ENCODE measurements at regions not wholly inside any gene's neighbourhood (a gene's known extent, or its start where the extent isn't known, plus 50 kb on each side); places are given as distances from the start of the nearest gene placed in this dataset.

DNA sequence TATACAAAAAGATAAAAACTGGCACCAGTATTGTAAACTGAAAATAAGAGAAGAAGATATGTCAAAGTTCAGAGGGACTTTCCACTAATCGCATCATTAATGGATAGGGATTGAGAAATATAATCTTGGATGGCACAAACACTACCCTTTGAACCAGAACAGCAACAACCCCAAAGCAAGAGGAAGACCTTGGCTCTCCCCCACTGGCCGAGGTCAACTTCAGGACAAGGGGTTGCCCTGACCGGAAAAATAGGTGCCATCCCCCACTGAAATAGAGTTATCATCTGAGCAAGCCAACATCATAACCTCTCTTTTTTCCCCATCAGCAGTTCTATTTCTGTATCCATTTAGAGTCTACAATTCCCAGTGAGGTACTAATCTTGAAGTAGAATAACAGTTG, 72.4 kb upstream of the PCED1B start:
- Histone ChIP-seq H3K9me3 (ENCODE audit: control insufficient read depth, low read length) (no peaks in the 10 kb centered on the region), H3K27me3 (replicated peaks; ENCODE audit: control insufficient read depth, insufficient read depth, low read length, poor library complexity, severe bottlenecking) (no peaks in the 10 kb centered on the region), H3K27ac (ENCODE audit: insufficient read depth, low read length, poor library complexity, severe bottlenecking) (no peak overlapping the region), H3K4me3 (ENCODE audit: insufficient read depth, low read depth, low read length, poor library complexity, severe bottlenecking) (no peak overlapping the region), H3K36me3 (ENCODE audit: control insufficient read depth, insufficient read depth, low read length) (no peaks in the 10 kb centered on the region), H3K4me1 (ENCODE audit: control insufficient read depth, insufficient read depth, low read length, poor library complexity, severe bottlenecking) (no peaks in the 10 kb centered on the region)
- no peak for DNase-seq

DNA sequence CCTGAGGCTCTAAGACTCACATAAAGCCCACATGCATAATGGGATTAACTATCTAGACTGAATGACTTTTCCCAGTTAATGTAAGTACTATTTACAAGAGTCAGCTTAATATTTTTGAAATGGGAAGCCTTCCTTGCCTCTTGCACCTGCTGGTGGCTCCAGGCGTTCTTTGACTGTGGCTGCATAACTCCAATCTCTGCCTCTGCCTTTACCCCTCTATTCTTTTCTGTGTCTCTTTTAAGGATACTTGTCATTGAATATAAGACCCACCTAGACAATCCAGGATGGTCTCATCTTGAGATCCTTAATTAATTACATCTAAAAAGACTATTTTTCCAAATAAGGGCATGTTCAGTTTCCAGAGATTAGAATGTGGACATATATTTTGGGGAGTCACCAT, 66.9 kb upstream of the PCED1B start:
- no peak overlapping the region for H3K27ac ChIP-seq (ENCODE audit: insufficient read depth, low read length, poor library complexity, severe bottlenecking)
- H3K9me3 ChIP-seq (ENCODE audit: control insufficient read depth, low read length): no peaks in the 10 kb centered on the region
- DNase-seq: no peak
- no peaks in the 10 kb centered on the region for H3K27me3 ChIP-seq (replicated peaks; ENCODE audit: control insufficient read depth, insufficient read depth, low read length, poor library complexity, severe bottlenecking)
- H3K36me3 ChIP-seq (ENCODE audit: control insufficient read depth, insufficient read depth, low read length): no peaks in the 10 kb centered on the region
- no peak overlapping the region for H3K4me3 ChIP-seq (ENCODE audit: insufficient read depth, low read depth, low read length, poor library complexity, severe bottlenecking)
- no peaks in the 10 kb centered on the region for H3K4me1 ChIP-seq (ENCODE audit: control insufficient read depth, insufficient read depth, low read length, poor library complexity, severe bottlenecking)

DNA sequence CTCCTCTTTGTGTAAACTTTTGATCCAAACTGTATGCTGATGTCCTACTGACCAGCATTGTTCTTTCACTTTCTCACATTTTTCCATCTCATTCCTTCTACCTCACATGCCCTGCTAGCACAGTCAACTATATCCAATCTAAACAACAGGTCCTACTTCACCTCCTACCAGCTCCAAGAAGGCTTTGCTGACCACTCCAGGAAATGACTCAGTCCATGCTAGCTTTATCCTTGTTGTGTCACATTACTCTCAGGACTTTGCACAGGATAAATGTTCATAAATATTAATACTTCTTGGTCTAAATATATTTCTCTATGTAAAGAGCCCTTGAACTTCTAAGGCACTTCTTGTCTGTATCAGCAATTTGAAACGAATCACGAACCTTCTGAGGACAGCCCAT, 64.9 kb upstream of the PCED1B start:
- Histone ChIP-seq H3K9me3 (ENCODE audit: control insufficient read depth, low read length) (no peaks in the 10 kb centered on the region), H3K27ac (ENCODE audit: insufficient read depth, low read length, poor library complexity, severe bottlenecking) (no peak overlapping the region), H3K27me3 (replicated peaks; ENCODE audit: control insufficient read depth, insufficient read depth, low read length, poor library complexity, severe bottlenecking) (no peaks in the 10 kb centered on the region), H3K4me1 (ENCODE audit: control insufficient read depth, insufficient read depth, low read length, poor library complexity, severe bottlenecking) (no peaks in the 10 kb centered on the region), H3K4me3 (ENCODE audit: insufficient read depth, low read depth, low read length, poor library complexity, severe bottlenecking) (no peak overlapping the region), H3K36me3 (ENCODE audit: control insufficient read depth, insufficient read depth, low read length) (no peaks in the 10 kb centered on the region)
- no peak for DNase-seq

GRCh38 chr12:47015381-47015780, 64.0 kb upstream of the PCED1B start:
- no peak for DNase-seq
- no peaks in the 10 kb centered on the region for H3K27me3 ChIP-seq (replicated peaks; ENCODE audit: control insufficient read depth, insufficient read depth, low read length, poor library complexity, severe bottlenecking)
- H3K4me3 ChIP-seq (ENCODE audit: insufficient read depth, low read depth, low read length, poor library complexity, severe bottlenecking): no peak overlapping the region
- no peaks in the 10 kb centered on the region for H3K9me3 ChIP-seq (ENCODE audit: control insufficient read depth, low read length)
- H3K4me1 ChIP-seq (ENCODE audit: control insufficient read depth, insufficient read depth, low read length, poor library complexity, severe bottlenecking): no peaks in the 10 kb centered on the region
- H3K36me3 ChIP-seq (ENCODE audit: control insufficient read depth, insufficient read depth, low read length): no peaks in the 10 kb centered on the region
- H3K27ac ChIP-seq (ENCODE audit: insufficient read depth, low read length, poor library complexity, severe bottlenecking): no peak overlapping the region

GRCh38 chr12:47017041-47017713, 62.2 kb upstream of the PCED1B start:
- no peak for DNase-seq
- Histone ChIP-seq H3K9me3 (ENCODE audit: control insufficient read depth, low read length) (no peaks in the 10 kb centered on the region), H3K4me1 (ENCODE audit: control insufficient read depth, insufficient read depth, low read length, poor library complexity, severe bottlenecking) (no peaks in the 10 kb centered on the region), H3K4me3 (ENCODE audit: insufficient read depth, low read depth, low read length, poor library complexity, severe bottlenecking) (no peak overlapping the region), H3K27me3 (replicated peaks; ENCODE audit: control insufficient read depth, insufficient read depth, low read length, poor library complexity, severe bottlenecking) (no peaks in the 10 kb centered on the region), H3K27ac (ENCODE audit: insufficient read depth, low read length, poor library complexity, severe bottlenecking) (no peak overlapping the region), H3K36me3 (ENCODE audit: control insufficient read depth, insufficient read depth, low read length) (no peaks in the 10 kb centered on the region)

- Histone ChIP-seq H3K9me3 (ENCODE audit: control insufficient read depth, low read length) (no peaks in the 10 kb centered on the region), H3K4me3 (ENCODE audit: insufficient read depth, low read depth, low read length, poor library complexity, severe bottlenecking) (no peak overlapping the region), H3K4me1 (ENCODE audit: control insufficient read depth, insufficient read depth, low read length, poor library complexity, severe bottlenecking) (no peaks in the 10 kb centered on the region), H3K27me3 (replicated peaks; ENCODE audit: control insufficient read depth, insufficient read depth, low read length, poor library complexity, severe bottlenecking) (no peaks in the 10 kb centered on the region), H3K27ac (ENCODE audit: insufficient read depth, low read length, poor library complexity, severe bottlenecking) (no peak overlapping the region), H3K36me3 (ENCODE audit: control insufficient read depth, insufficient read depth, low read length) (no peaks in the 10 kb centered on the region)
- DNase-seq: no peak
Observed at GRCh38 chr12:47017901-47018475, 61.4 kb upstream of the PCED1B start.

DNA sequence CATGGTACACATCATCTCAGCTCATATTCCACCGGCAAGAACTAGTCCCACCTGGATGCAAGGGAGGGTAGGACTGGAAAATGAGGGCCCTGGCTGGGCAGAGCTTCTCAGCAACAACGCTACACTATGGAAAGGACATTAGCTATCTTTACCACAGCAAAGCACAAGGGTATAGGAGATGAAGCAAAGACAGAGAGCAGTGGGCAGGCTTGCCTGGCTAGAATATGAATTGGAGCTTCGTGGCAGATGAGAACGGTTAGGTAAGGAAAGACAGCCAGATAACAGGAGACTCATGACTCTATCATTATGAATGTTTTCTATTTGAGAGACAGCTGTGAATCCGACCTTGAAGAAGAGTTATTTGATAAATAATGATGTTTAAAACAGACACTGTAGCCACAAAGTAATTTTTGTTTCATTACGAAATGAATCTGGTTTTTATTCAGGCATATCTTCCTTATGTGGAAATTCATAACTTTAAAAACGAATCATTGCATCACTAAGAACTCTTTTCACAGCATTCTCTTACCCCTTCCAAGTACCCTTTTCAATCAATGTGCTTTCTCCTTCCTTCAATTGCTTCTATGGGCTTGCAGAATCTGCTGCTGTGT, 59.1 kb upstream of the PCED1B start:
- H3K4me3 ChIP-seq (ENCODE audit: insufficient read depth, low read depth, low read length, poor library complexity, severe bottlenecking): no peak overlapping the region
- H3K27ac ChIP-seq (ENCODE audit: insufficient read depth, low read length, poor library complexity, severe bottlenecking): no peak overlapping the region

GRCh38 chr12:47021298-47021697, 58.1 kb upstream of the PCED1B start:
- no peak for DNase-seq
- no peaks in the 10 kb centered on the region for H3K4me1 ChIP-seq (ENCODE audit: control insufficient read depth, insufficient read depth, low read length, poor library complexity, severe bottlenecking)
- no peak overlapping the region for H3K27ac ChIP-seq (ENCODE audit: insufficient read depth, low read length, poor library complexity, severe bottlenecking)

More for the DNA sequence above, 59.1 kb upstream of the PCED1B start:
- Histone ChIP-seq H3K9me3 (ENCODE audit: control insufficient read depth, low read length) (no peaks in the 10 kb centered on the region), H3K27me3 (replicated peaks; ENCODE audit: control insufficient read depth, insufficient read depth, low read length, poor library complexity, severe bottlenecking) (no peaks in the 10 kb centered on the region), H3K36me3 (ENCODE audit: control insufficient read depth, insufficient read depth, low read length) (no peaks in the 10 kb centered on the region), H3K4me1 (ENCODE audit: control insufficient read depth, insufficient read depth, low read length, poor library complexity, severe bottlenecking) (no peaks in the 10 kb centered on the region)
- DNase-seq: no peak

DNA sequence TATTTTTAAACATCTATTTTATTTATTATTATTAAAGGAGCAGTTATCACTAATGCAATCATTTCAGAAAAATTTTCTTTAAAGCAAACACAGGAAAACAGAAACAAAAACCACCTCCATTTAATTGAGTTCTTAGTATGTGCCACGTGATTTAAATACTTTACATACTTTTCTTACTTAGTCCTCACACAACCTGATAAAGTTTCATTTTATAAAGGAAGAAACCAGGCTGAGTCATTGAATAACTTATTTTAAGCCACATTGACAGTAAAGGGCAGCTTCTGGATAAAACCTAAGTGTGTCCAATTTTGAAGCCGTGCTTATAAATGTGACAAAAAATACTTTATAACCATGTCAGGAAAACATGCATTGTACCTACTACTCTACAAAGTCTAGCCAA, 57.1 kb upstream of the PCED1B start:
- Histone ChIP-seq H3K36me3 (ENCODE audit: control insufficient read depth, insufficient read depth, low read length) (no peaks in the 10 kb centered on the region), H3K9me3 (ENCODE audit: control insufficient read depth, low read length) (no peaks in the 10 kb centered on the region), H3K27ac (ENCODE audit: insufficient read depth, low read length, poor library complexity, severe bottlenecking) (no peak overlapping the region), H3K4me3 (ENCODE audit: insufficient read depth, low read depth, low read length, poor library complexity, severe bottlenecking) (no peak overlapping the region), H3K4me1 (ENCODE audit: control insufficient read depth, insufficient read depth, low read length, poor library complexity, severe bottlenecking) (no peaks in the 10 kb centered on the region), H3K27me3 (replicated peaks; ENCODE audit: control insufficient read depth, insufficient read depth, low read length, poor library complexity, severe bottlenecking) (no peaks in the 10 kb centered on the region)
- no peak for DNase-seq

More at GRCh38 chr12:47021298-47021697, 58.1 kb upstream of the PCED1B start:
- no peaks in the 10 kb centered on the region for H3K27me3 ChIP-seq (replicated peaks; ENCODE audit: control insufficient read depth, insufficient read depth, low read length, poor library complexity, severe bottlenecking)
- no peaks in the 10 kb centered on the region for H3K36me3 ChIP-seq (ENCODE audit: control insufficient read depth, insufficient read depth, low read length)
- no peak overlapping the region for H3K4me3 ChIP-seq (ENCODE audit: insufficient read depth, low read depth, low read length, poor library complexity, severe bottlenecking)
- H3K9me3 ChIP-seq (ENCODE audit: control insufficient read depth, low read length): no peaks in the 10 kb centered on the region

GRCh38 chr12:47023311-47023710, 56.1 kb upstream of the PCED1B start:
- no peaks in the 10 kb centered on the region for H3K27me3 ChIP-seq (replicated peaks; ENCODE audit: control insufficient read depth, insufficient read depth, low read length, poor library complexity, severe bottlenecking)
- H3K36me3 ChIP-seq (ENCODE audit: control insufficient read depth, insufficient read depth, low read length): no peaks in the 10 kb centered on the region
- H3K9me3 ChIP-seq (ENCODE audit: control insufficient read depth, low read length): no peaks in the 10 kb centered on the region
- no peak for DNase-seq
- H3K4me3 ChIP-seq (ENCODE audit: insufficient read depth, low read depth, low read length, poor library complexity, severe bottlenecking): no peak overlapping the region
- H3K4me1 ChIP-seq (ENCODE audit: control insufficient read depth, insufficient read depth, low read length, poor library complexity, severe bottlenecking): no peaks in the 10 kb centered on the region
- H3K27ac ChIP-seq (ENCODE audit: insufficient read depth, low read length, poor library complexity, severe bottlenecking): no peak overlapping the region
